ENCODE measurements at regions not wholly inside any gene's neighbourhood (a gene's known extent, or its start where the extent isn't known, plus 50 kb on each side); places are given as distances from the start of the nearest gene placed in this dataset.

GRCh38 chr2:9107168-9108025 is 99.2 kb upstream of the ASAP2 start:
- in situ Hi-C loops (cut with HindIII; ENCODE audit: low sequenced_read_pairs) = loop anchor here (25.0 kb wide), 1 partner anchor 220 kb away; no protein-coding TSS in a partner anchor

GRCh38 chr2:9106338-9107167 is 100.1 kb upstream of the ASAP2 start:
- in situ Hi-C loops (cut with HindIII; ENCODE audit: low sequenced_read_pairs) = loop anchor here (25.0 kb wide), 1 partner anchor 219 kb away; no protein-coding TSS in a partner anchor

GRCh38 chr2:9105601-9106337 is 100.8 kb upstream of the ASAP2 start:
- in situ Hi-C loops (cut with HindIII; ENCODE audit: low sequenced_read_pairs) = loop anchor here (25.0 kb wide), 1 partner anchor 218 kb away; no protein-coding TSS in a partner anchor

GRCh38 chr2:9103663-9104277 is 100.3 kb upstream of the MBOAT2 start:
- in situ Hi-C loops (cut with HindIII; ENCODE audit: low sequenced_read_pairs) = loop anchor here (25.0 kb wide), 1 partner anchor 216 kb away; no protein-coding TSS in a partner anchor

- in situ Hi-C loops (cut with HindIII; ENCODE audit: low sequenced_read_pairs) = loop anchor here (25.0 kb wide), 1 partner anchor 216 kb away; no protein-coding TSS in a partner anchor
Measured at GRCh38 chr2:9102861-9103662, 99.6 kb upstream of the MBOAT2 start.

GRCh38 chr2:9101763-9102425 is 98.4 kb upstream of the MBOAT2 start:
- in situ Hi-C loops (cut with HindIII; ENCODE audit: low sequenced_read_pairs) = loop anchor here (25.0 kb wide), 1 partner anchor 215 kb away; no protein-coding TSS in a partner anchor

GRCh38 chr2:9100080-9100876 is 96.8 kb upstream of the MBOAT2 start:
- in situ Hi-C loops (cut with HindIII; ENCODE audit: low sequenced_read_pairs) = loop anchor here (25.0 kb wide), 1 partner anchor 213 kb away; no protein-coding TSS in a partner anchor

GRCh38 chr2:9099341-9099751 is 95.9 kb upstream of the MBOAT2 start:
- in situ Hi-C loops (cut with HindIII; ENCODE audit: low sequenced_read_pairs) = no loop called here

GRCh38 chr2:9097892-9098291 is 94.4 kb upstream of the MBOAT2 start:
- in situ Hi-C loops (cut with HindIII; ENCODE audit: low sequenced_read_pairs) = no loop called here

GRCh38 chr2:9097239-9097638 is 93.8 kb upstream of the MBOAT2 start:
- in situ Hi-C loops (cut with HindIII; ENCODE audit: low sequenced_read_pairs) = no loop called here

GRCh38 chr2:9096761-9097160 is 93.3 kb upstream of the MBOAT2 start:
- in situ Hi-C loops (cut with HindIII; ENCODE audit: low sequenced_read_pairs) = no loop called here

- in situ Hi-C loops (cut with HindIII; ENCODE audit: low sequenced_read_pairs) = no loop called here
Measured at GRCh38 chr2:9095690-9096089, 92.2 kb upstream of the MBOAT2 start.

GRCh38 chr2:9095226-9095625 is 91.7 kb upstream of the MBOAT2 start:
- in situ Hi-C loops (cut with HindIII; ENCODE audit: low sequenced_read_pairs) = no loop called here

GRCh38 chr2:9094117-9094516 is 90.6 kb upstream of the MBOAT2 start:
- in situ Hi-C loops (cut with HindIII; ENCODE audit: low sequenced_read_pairs) = no loop called here

- in situ Hi-C loops (cut with HindIII; ENCODE audit: low sequenced_read_pairs) = no loop called here
Measured at GRCh38 chr2:9093324-9093723, 89.8 kb upstream of the MBOAT2 start.

- in situ Hi-C loops (cut with HindIII; ENCODE audit: low sequenced_read_pairs) = no loop called here
Measured at GRCh38 chr2:9092383-9093282, 89.1 kb upstream of the MBOAT2 start.

- in situ Hi-C loops (cut with HindIII; ENCODE audit: low sequenced_read_pairs) = no loop called here
Measured at GRCh38 chr2:9091811-9092210, 88.3 kb upstream of the MBOAT2 start.
